RWPE2 (cell line): ENCODE measurements at regions not wholly inside any gene's neighbourhood (a gene's known extent, or its start where the extent isn't known, plus 50 kb on each side); places are given as distances from the start of the nearest gene placed in this dataset.

ENCODE experiments used
- ATAC-seq: fragments of 200-7000 bp; cut with Tn5 transposase; 3 replicates; pipeline ENCODE4 v1.9.1; 2021; ENCODE audit warnings: low read depth
- DNase-seq: peaks from one replicate; pipeline ENCODE4 v3.0.0-alpha.2; 2020; ENCODE audit warnings: low spot score
- H3K27ac ChIP-seq: fragments of 450-650 bp; 2 replicates; pipeline ENCODE4 v1.5.1; 2017; ENCODE audit warnings: mild to moderate bottlenecking; ENCODE audit not compliant: poor library complexity, severe bottlenecking
- H3K27me3 ChIP-seq: fragments of 250-450 bp; sonication (Bioruptor Pico); 2 replicates; pipeline ENCODE4 v1.5.1; 2021; ENCODE audit warnings: mild to moderate bottlenecking, moderate library complexity; ENCODE audit not compliant: insufficient read depth, poor library complexity, severe bottlenecking
- H3K36me3 ChIP-seq: fragments of 250-450 bp; sonication (Bioruptor Pico); 2 replicates; pipeline ENCODE4 v1.5.1; 2020; ENCODE audit warnings: low read depth, mild to moderate bottlenecking, moderate library complexity
- H3K4me1 ChIP-seq: fragments of 250-450 bp; sonication (Bioruptor Pico); 2 replicates; pipeline ENCODE4 v1.5.1; 2021; ENCODE audit warnings: mild to moderate bottlenecking, moderate library complexity; ENCODE audit not compliant: insufficient read depth, poor library complexity, severe bottlenecking
- H3K4me3 ChIP-seq: fragments of 250-450 bp; sonication (Bioruptor Pico); 2 replicates; pipeline ENCODE4 v1.5.1; 2021; ENCODE audit warnings: mild to moderate bottlenecking, moderate library complexity; ENCODE audit not compliant: severe bottlenecking
- H3K9me3 ChIP-seq: fragments of 250-450 bp; sonication (Bioruptor Pico); 2 replicates; pipeline ENCODE4 v1.5.1; 2021; ENCODE audit warnings: mild to moderate bottlenecking, moderate library complexity; ENCODE audit not compliant: severe bottlenecking
- TF ChIP-seq, protein P1 (sequence below): fragments of 450-650 bp; IDR thresholded peaks from one replicate; pipeline ENCODE4 v1.5.1; 2017; ENCODE audit warnings: mild to moderate bottlenecking, moderate library complexity; ENCODE audit not compliant: poor library complexity, severe bottlenecking

- no peak overlapping the region for H3K27ac ChIP-seq
Observed at GRCh38 chr4:123262080-123262479, 134.5 kb upstream of the SPRY1 start.

GRCh38 chr4:123265443-123265842 is 131.2 kb upstream of the SPRY1 start:
- no peaks in the 10 kb centered on the region for H3K36me3 ChIP-seq
- TF ChIP-seq, protein P1, sequence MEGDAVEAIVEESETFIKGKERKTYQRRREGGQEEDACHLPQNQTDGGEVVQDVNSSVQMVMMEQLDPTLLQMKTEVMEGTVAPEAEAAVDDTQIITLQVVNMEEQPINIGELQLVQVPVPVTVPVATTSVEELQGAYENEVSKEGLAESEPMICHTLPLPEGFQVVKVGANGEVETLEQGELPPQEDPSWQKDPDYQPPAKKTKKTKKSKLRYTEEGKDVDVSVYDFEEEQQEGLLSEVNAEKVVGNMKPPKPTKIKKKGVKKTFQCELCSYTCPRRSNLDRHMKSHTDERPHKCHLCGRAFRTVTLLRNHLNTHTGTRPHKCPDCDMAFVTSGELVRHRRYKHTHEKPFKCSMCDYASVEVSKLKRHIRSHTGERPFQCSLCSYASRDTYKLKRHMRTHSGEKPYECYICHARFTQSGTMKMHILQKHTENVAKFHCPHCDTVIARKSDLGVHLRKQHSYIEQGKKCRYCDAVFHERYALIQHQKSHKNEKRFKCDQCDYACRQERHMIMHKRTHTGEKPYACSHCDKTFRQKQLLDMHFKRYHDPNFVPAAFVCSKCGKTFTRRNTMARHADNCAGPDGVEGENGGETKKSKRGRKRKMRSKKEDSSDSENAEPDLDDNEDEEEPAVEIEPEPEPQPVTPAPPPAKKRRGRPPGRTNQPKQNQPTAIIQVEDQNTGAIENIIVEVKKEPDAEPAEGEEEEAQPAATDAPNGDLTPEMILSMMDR, result no peak
- peak; percentile 68 for ATAC-seq
- no peak for DNase-seq
- H3K27ac ChIP-seq, result no peak overlapping the region
- no peaks in the 10 kb centered on the region for H3K27me3 ChIP-seq
- H3K4me1 ChIP-seq, result peaks cover 8% of the 10 kb centered on the region
- no peaks in the 10 kb centered on the region for H3K9me3 ChIP-seq
- no peak overlapping the region for H3K4me3 ChIP-seq

More at GRCh38 chr4:123262080-123262479, 134.5 kb upstream of the SPRY1 start:
- Histone ChIP-seq H3K4me3 (no peak overlapping the region), H3K36me3 (no peaks in the 10 kb centered on the region; the same call in 1 of the 2 replicates), H3K9me3 (no peaks in the 10 kb centered on the region), H3K27me3 (no peaks in the 10 kb centered on the region), H3K4me1 (peaks cover 8% of the 10 kb centered on the region)
- ATAC-seq, result no peak
- TF ChIP-seq, protein P1, result no peak
- DNase-seq, result no peak

GRCh38 chr4:123266221-123266620 is 130.4 kb upstream of the SPRY1 start:
- Histone ChIP-seq H3K4me1 (peaks cover 8% of the 10 kb centered on the region), H3K27ac (no peak overlapping the region), H3K9me3 (no peaks in the 10 kb centered on the region), H3K36me3 (no peaks in the 10 kb centered on the region), H3K27me3 (no peaks in the 10 kb centered on the region), H3K4me3 (no peak overlapping the region)
- DNase-seq, result no peak
- no peak for ATAC-seq
- TF ChIP-seq, protein P1, result no peak

- H3K36me3 ChIP-seq, result no peaks in the 10 kb centered on the region
- no peak overlapping the region for H3K27ac ChIP-seq
- TF ChIP-seq, protein P1, result no peak
- H3K27me3 ChIP-seq, result no peaks in the 10 kb centered on the region
- H3K4me1 ChIP-seq, result no peaks in the 10 kb centered on the region
- ATAC-seq (no peak), DNase-seq (no peak)
- H3K4me3 ChIP-seq, result no peak overlapping the region
- no peaks in the 10 kb centered on the region for H3K9me3 ChIP-seq
Observed at GRCh38 chr4:123278755-123279154, 117.8 kb upstream of the SPRY1 start.

GRCh38 chr4:123283371-123283895 is 113.2 kb upstream of the SPRY1 start:
- ATAC-seq (no peak), DNase-seq (no peak)
- H3K27me3 ChIP-seq, result no peaks in the 10 kb centered on the region
- H3K4me3 ChIP-seq, result no peak overlapping the region
- H3K36me3 ChIP-seq, result no peaks in the 10 kb centered on the region
- no peaks in the 10 kb centered on the region for H3K4me1 ChIP-seq
- no peaks in the 10 kb centered on the region for H3K9me3 ChIP-seq
- no peak overlapping the region for H3K27ac ChIP-seq
- TF ChIP-seq, protein P1, result no peak
